Epithelial cell of prostate (primary cell): ENCODE measurements at regions not wholly inside any gene's neighbourhood (a gene's known extent, or its start where the extent isn't known, plus 50 kb on each side); places are given as distances from the start of the nearest gene placed in this dataset.

Experiments used
- DNase-seq: peaks from one replicate; pipeline ENCODE4 v3.0.0-alpha.2; 2011; ENCODE audit warnings: low read depth, low spot score
- H3K27ac ChIP-seq: fragments of 450-650 bp; 2 replicates; pipeline ENCODE4 v1.5.1; 2017; ENCODE audit warnings: mild to moderate bottlenecking

DNA sequence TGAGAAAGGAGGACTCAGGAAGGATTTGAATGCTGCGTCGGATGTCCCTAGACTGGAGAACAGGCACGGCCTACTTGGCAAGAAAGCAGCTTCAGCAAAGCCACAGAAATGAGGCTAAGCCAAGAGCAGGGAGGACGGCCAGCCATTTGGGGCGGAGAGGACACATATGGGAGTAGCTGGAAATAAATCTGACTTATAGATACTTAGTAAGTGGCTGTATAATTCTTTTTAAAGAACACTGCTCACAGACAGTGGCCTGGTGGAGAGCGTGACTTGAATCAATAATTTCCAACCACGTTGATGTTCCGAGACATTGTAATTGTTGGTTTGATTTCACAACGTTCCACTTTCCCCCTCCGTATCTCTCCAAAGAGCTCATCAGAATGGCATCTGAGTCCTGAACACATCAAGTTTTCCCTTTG lies 67.7 kb upstream of the JCAD start:
- no peak for DNase-seq
- no peak overlapping the region for H3K27ac ChIP-seq

DNA sequence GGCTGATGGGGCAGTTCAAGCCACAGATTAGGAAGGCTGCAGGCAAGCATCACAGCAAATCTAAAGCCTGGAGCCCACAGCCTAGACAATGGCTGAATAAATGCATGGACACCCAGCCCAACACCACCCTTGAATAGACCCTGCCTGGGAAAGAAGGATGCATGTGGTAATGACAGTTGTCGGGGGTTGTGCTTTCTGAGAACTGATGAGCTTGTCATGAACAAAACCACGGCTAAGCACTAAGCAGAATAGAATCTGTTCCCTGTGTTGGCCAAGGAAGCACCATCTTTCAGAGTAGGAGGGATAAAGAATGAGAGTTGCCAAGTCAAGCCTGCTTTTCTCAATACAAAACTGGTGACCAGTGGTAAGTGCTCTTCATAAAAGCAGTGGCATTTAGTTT lies 66.1 kb upstream of the JCAD start:
- no peak overlapping the region for H3K27ac ChIP-seq
- DNase-seq: no peak

DNA sequence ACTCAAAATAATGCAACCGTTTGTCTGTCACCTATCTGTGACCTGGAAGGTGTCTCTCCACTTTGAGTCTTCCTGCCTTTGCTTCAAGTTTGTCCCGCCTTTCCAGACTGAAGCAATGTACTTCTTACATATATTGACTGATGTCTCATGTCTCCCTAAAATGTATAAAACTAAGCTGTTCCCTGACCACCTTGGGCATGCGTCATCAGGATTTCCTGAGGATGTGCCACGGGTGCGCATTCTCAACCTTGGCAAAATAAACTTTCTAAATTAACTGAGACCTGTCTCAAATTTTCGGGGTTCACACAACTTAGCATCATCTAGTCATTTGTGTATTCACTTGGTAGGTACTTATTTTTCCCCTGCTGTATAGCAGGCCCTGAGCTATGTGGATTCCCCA lies 65.3 kb upstream of the JCAD start:
- no peak overlapping the region for H3K27ac ChIP-seq
- no peak for DNase-seq

DNA sequence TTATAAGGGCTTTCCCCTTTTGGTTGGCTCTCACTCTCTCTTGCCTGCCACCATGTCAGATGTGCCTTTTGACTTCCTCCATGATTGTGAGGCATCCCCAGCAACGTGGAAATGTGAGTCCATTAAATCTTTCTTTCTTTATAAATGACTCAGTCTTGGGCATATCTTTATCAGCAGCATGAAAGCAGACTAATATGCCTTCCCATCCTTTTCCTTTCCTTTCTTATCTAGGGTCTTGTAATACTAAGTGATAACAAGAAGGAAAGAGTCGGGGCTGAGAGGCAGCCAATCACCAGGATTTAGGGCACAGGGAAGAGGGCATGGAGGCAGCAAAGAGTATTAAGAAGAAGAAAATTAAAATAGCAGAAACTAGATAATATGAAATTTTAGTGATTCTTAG lies 62.0 kb upstream of the JCAD start:
- DNase-seq: no peak
- H3K27ac ChIP-seq: no peak overlapping the region

DNA sequence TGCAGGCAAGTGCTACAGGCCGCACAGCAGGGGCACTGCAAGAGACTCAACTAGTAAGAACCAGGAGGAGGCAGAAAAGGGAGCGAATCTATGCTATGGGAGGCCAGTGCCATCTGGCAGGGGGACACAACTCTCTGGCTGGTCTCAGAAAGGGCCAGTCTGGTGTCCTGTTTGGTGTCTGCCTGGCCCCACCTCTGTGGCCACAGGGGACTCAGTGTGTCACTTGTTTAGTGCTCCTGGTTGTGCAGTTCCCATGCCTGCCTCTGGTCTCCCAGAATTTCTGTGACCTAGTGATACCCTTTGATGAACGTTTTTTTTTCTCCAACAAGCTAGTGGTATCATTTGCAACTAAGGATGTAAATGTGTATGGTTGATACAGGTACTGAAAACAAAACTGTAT lies 59.2 kb upstream of the JCAD start:
- no peak overlapping the region for H3K27ac ChIP-seq
- DNase-seq: no peak

DNA sequence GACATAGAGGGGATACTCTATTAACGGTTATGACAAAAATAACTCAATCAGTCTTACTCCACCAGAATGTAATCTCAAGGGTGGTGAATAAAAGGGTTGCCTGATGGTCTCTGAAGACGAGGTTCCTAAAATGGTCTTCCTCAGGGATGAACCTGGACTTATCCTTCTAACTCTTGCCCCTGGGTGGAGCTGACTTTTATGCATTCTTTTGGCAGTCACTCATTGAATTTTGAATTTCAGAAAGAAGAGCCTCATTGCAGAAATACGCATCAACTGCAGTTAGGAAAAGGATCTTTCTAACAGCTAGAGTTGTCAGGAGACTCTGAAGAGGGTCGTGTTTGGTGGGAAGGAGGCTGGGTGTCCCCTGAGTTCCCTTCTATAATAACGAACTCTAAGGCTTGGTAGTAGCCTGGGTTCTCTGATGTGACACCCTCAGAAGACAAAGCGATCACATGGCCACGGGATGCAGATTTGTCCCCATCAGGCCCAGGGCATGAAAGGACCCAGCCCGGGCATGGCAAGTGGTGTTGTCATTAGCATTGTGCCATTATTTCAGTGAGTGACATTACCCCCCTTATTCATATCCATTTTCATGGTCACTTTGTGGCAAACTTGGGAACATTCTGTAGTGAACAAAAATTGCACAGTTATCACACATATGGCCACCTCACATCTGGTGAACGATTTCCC lies 58.6 kb upstream of the JCAD start:
- H3K27ac ChIP-seq: no peak overlapping the region
- no peak for DNase-seq

DNA sequence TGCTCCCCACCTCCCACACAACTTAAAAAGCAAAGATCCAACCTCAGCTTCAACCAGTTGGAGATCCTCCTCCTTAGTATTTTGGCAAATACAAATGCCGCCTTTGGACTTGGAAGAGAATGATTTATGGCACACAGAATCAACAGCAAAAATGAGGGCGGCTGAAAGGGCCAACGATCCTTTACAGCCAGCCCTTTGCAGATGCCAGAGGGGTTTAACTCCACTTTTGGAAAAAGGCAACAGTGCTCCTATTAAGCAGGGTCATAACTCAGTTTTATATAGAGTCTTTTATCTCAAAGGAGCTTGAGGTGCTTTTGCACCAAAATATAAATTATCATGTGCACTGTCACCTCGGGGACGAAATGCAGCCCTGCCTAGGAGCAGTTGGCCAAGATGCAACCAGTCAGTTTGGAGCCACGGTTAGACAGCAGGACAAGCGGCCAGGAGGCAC lies 56.7 kb upstream of the JCAD start:
- H3K27ac ChIP-seq: no peak overlapping the region
- DNase-seq: no peak

DNA sequence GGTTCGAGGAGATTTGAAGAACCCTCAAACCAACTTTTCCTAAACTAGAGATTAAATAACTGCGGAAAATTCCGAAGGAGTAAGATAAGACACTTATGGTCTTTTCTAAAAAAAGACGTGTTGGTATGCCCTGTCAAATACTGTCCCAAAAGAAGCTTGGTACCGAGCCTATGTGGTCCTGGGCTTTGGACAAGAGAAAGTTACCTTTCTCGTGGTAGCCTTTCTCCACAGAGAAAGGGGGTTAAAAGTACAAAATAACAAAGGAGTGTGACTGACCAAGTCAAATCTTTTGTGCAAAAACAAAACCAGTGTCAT lies 56.2 kb upstream of the JCAD start:
- no peak for DNase-seq
- H3K27ac ChIP-seq: no peak overlapping the region

DNA sequence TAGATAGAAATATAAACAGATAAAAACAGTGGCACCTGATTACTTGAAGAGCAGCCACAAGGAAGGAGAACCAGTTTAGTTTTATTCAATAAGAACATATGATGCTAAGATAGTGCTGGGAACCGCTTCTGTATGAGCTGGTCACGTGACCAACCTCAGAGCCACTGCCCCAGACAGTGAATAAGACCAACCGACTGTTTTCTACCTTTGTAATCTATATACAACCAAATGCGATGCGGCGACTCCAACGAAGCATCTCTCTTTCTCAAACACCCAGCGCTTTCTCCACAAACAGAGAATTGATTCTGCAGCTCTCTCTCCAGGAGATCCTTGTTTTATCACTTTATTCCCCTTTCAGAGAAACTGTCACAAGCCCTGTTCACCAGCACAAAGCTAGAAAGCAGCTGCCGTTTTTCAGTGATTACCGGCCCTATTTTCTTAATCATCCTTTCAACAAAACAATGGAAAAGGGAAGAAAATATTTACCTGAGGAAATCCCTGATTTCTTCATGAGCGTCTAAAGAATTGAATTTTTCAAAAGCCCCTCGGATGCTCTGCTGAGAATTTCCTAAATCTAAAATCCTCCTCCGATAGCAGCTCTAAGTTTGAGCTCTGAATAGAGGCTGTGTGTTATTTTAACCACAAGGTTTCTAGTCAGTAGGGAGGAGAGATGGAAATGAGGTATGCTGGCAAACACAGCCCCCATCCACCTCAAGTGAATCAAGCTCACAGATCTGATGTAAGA lies 55.7 kb upstream of the JCAD start:
- H3K27ac ChIP-seq: no peak overlapping the region

DNA sequence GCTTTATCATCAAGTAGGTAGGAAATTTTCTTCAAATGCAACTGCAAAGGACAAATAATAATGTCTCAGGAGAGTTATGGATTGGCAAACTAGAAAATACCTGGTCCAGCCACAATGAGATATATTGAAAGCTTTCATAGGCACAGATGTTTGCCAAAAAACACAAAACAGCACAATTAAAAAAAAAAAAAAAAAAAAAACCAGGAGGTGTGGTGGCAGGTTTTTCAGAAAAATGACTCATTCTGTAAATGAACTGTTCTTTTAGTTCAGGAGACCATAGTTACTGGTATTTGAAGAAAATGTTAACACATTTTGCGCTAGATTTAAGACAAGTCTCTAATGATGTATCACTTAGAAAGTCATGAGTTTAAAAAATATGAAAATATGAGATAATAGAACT lies 55.0 kb upstream of the JCAD start:
- no peak overlapping the region for H3K27ac ChIP-seq
- no peak for DNase-seq

More for the DNA sequence above, 55.7 kb upstream of the JCAD start:
- no peak for DNase-seq

DNA sequence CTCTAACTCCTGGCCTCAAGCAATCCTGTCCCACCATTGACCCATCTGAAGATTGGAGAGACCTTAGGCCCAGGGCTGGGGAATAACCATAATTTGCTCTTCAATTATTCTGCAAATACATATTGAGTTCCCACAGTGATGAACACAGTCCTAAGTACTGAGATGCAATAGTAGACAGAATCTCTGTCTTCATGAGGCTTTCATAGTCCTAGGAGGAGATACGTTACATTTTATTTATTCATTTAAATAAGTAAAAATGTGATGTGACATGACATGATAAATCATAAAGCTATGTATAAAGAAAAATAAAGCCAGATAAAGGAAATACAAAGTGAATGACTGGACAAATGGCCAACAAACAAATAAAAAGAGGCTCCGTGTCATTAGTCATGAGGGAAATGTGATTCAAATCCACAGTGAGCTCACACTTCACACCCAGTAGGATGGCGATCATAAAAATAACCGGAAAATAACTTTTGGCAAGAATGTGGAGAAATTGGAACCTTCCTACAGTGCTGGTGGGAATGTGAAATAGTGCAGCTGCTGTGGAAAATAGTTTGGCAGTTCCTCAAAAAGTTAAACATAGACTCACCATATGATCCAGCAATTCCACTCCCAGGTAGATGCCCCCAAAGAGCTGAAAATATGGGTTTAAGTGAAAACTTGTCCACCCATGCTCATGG lies 52.1 kb upstream of the JCAD start:
- H3K27ac ChIP-seq: no peak overlapping the region

More for the DNA sequence above, 52.1 kb upstream of the JCAD start:
- no peak for DNase-seq
